NCI-H128 (cell line): ENCODE measurements at regions not wholly inside any gene's neighbourhood (a gene's known extent, or its start where the extent isn't known, plus 50 kb on each side); places are given as distances from the start of the nearest gene placed in this dataset.
"Not testable (repeated sequence)": the region's sequence is repeated elsewhere in the genome, so short reads cannot be mapped to it uniquely, and the experiment has no call there.

Experiments
- DNase-seq: peaks from one replicate; lab custom pipeline; 2025; ENCODE audit not compliant: unreplicated experiment; lab: John Stamatoyannopoulos, UW

DNA sequence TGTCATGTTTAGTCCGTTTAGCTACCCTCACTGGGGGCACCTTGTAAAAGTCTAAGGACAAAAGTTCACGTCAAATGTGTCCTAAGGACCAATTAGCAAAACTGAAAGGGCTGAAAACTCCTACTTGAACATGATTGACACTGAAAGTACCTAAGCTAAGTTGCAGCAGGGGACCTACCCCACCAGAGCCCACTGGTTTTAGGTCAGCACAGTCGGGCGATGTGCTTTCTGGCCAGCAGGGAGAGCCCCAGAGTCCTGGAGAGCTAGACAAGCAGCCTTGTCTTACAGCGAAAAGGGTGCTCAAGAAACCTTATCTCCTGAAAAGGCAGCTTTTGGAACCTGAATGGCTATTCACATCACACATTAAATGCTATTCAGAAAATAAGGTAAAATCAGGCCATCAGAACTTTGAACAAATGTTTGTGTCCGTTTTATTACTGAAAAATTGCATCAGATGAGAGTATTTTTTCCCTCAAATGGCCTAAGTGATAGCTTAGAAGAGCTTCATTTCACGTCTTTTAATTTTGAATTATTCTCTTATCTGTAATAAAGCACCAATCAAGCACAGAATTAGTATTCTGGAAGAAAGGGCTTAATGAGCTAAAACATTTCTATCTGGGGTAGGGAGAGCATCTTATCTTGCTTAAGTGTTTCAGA, 52.2 kb upstream of the MKI67 start:
- DNase-seq, result no peak

DNA sequence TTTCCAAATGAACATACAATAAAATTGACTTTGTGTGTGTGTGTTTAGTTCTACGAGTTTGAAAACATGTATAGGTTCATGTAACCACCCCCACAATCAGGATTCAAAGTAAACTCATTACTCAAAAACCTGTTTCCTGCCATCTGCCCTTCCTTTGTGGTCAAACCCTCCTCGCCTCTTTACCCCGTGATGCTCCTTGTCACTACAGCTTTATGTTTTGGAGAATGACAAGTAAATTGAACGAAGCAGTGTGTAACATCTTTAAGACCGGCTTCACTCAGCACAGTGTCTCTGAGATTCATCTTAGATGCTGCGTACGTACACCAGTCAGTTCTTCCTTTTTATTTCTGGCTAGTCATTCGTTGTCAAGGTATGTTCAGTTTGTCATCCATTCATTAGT, 54.6 kb upstream of the MKI67 start:
- DNase-seq, result no peak

DNA sequence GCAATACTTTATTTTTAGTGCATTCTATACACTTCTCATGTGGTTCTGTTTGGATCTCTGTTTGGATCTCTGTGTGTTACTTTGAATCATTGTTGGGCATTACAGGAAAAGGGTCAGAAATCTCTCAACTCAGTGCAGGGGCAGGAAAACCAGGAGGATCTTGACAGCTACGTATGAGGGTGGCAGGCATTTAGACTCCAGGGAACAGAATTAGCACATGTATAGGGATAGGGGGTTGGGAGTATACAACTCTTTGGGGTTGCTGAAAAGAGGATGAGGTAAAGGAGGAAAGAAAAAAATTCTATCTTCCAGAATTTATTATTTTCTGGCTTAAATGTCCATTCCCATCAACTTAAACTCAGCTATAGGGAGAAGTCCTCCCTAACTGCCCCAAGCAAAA, 59.4 kb upstream of the MKI67 start:
- no peak for DNase-seq

DNA sequence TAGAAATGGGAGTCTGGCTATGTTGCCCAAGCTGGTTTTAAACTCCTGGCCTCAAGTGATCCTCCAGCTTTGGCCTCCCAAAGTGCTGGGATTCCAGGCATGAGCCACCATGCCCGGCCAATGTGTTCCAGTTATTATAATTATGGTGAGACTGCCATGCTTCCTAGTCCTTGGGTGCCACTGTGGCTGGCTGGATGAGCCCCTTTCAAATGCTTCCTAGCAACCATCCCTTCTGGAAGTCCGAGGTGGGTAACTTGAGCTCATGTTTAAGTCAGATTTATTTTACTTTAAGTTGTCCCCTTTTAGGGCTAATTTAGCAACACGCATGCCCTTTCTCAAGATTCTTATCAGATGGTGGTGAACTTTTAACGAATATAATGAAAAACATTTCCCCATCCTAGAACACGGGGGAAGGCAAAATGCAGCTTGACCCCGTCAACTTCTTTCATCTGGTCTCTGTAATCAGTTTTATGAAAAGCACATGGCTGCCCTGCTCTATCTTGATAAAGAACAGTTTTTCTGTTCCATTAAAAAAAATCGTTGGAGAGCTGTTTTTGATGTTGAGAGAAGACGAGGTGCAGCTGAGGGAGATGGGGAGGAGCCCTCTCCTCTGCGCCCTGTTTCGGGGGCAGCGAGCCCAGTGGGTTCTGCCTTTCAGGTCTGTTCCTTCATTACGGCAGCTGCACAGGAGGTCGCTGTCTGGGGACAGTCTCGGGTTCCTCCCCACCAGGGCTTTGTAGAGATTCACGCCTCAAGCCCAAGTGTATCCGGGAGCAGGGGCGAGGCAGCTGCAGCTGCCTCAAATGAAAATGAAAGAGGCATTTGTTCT, 61.0 kb upstream of the MKI67 start:
- DNase-seq, result no peak

DNA sequence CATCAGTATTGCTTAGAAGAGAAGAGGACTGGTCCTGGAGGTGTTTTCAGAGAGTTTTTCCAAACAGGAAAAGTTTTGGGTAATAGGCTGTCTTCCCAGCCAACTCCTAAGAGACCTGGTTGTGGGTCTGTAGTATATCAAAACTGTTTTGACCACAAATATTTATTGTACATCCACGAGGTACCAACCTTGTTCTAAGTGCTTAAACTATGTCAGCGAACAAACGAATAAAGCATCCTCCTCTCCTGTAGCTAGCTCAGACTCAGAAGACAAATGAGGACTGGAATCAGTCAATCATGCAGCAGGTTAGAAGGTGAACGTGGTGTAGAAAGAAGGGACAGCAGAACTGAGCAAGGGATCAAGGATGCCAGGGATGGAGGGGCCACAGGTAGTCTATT, 61.6 kb upstream of the MKI67 start:
- DNase-seq, result no peak

GRCh38 chr10:128189176-128189575, 63.0 kb upstream of the MKI67 start:
- DNase-seq, result no peak

DNA sequence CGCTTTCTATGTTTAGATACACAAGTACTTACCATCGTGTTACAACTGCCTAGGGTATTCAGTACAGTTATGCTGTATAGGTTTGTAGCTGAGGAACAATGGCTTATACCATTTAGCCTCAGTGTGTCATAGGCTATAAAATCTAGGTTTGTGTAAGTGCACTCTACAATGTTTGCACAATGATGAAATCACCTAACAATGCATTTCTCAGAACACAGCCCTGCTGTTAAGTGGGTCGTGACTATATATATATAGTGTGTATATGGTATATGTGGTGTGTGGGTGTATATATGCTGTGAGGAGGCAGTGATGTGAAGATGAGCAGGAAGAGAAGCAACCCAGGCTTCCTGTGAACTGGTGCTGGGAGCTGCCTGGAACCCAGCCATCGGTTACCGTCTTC, 65.6 kb upstream of the MKI67 start:
- no peak for DNase-seq

GRCh38 chr10:128201826-128202225, 75.6 kb upstream of the MKI67 start:
- DNase-seq, result not testable (repeated sequence)

DNA sequence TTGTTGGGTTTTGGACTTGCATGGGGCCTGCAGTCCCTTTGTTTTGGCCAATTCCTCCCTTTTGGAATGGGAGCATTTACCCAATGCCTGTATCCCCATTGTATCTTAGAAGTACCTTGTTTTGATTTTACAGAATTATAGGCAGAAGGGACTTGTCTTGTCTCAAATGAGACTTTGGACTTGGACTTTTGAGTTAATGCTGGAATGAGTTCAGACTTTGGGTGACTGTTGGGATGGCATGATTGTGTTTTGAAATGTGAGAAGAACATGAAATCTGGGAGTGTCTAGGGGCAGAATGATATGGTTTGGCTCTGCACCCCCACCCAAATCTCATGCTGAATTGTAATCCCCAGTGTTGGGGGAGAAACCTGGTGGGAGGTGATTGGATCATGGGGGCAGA, 76.8 kb upstream of the MKI67 start:
- DNase-seq, result no peak

GRCh38 chr10:128205591-128205990, 79.4 kb upstream of the MKI67 start:
- DNase-seq, result not testable (repeated sequence)

- no peak for DNase-seq
These were observed 80.5 kb upstream of the MKI67 start for GRCh38 chr10:128206676-128207075.

GRCh38 chr10:128209862-128210214, 83.6 kb upstream of the MKI67 start:
- DNase-seq, result no peak

- no peak for DNase-seq
These were observed 84.2 kb upstream of the MKI67 start for GRCh38 chr10:128210215-128211063.

DNA sequence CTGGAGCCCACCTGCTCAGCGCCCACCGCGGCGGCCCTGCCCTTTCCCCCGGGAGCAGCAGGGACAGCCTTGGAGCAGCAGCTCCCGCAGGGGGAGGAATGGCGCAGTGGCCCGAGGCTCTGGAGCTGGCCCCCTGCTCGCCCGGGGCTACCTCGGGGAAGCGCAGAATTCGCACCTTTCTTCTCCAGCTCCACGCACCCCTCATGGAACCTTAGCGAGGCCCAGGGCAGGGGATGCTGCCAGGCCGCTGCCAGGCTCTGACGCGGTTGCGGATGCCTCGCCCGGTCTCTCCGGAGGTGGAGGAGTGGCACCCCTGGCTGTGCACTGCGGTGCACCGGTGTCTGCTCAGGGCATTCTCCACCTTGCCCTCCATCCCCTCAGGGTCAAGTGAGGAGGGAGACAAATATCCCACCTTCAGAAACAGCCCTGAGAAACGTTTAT, 84.9 kb upstream of the MKI67 start:
- DNase-seq, result no peak

- DNase-seq, result peak; percentile 5
These were observed 85.9 kb upstream of the MKI67 start for GRCh38 chr10:128211953-128212727.

- no peak for DNase-seq
These were observed 86.9 kb upstream of the MKI67 start for GRCh38 chr10:128213156-128213555.

- no peak for DNase-seq
These were observed 89.5 kb upstream of the MKI67 start for GRCh38 chr10:128215733-128216132.

GRCh38 chr10:128217136-128217535, 90.9 kb upstream of the MKI67 start:
- no peak for DNase-seq

GRCh38 chr10:128218161-128218560, 91.9 kb upstream of the MKI67 start:
- no peak for DNase-seq

DNA sequence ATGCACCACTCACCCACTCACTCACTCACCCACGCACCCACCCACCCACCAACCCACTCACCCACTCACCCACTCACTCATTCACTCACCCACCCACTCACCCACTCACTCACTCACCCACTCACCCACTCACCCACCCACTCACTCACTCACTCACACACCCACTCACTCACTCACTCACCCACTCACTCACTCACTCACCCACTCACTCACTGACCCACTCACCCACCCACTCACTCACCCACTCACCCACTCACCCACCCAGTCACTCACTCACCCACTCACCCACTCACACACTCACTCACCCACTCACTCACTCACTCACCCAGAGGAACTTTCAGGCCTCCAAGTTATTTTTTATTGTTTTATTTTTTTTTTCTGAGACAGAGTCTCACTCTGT, 93.1 kb upstream of the MKI67 start:
- no peak for DNase-seq

DNA sequence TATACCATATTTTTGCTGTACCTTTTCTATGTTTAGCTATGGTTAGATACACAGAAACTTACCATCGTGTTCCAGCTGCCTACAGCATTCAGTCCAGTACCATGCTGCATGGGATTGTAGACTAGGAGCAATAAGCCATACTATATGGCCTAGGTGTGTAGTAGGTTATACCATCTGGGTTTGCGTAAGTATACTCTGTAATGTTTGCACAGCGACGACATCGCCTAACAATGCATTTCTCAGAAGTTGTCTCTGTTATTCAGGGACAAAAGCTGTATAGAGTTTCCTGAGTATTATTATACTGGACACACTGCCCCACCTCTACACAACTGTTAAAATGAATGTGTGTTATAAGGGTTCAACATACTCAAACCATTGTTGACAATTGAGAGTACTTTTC, 93.8 kb upstream of the MKI67 start:
- DNase-seq, result no peak
